ENCODE measurements at regions not wholly inside any gene's neighbourhood (a gene's known extent, or its start where the extent isn't known, plus 50 kb on each side); places are given as distances from the start of the nearest gene placed in this dataset.

DNA sequence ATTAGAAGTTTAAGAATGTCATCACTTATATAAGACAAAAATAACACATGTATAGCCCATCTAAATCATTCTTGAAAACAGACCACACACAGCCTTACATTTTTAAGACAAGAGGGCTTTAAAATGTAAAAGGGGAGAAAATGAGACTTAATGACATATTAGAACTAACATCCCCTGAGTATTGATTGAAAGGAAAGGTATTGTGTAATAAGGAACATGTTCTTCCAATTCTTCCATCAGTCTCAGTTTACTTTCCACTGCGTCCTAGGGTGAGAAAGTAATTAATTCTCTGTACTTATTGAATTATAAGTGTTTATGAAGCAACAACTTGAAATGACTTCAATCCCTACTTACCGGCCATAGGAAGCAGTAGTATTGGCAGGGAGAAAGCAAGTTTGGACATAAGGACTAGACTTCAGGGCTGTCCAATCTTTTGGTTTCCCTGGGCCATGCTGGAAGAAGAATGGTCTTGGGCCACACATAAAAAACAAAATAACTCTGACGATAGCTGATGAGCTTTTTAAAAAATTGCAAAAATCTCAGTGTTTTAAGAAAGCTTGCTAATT, 202.7 kb upstream of the SPRY1 start:
- Histone ChIP-seq H3K9ac (ENCODE audit: low read depth in 1 of 2, low read length in 2 of 2) (no peak overlapping the region), H3K27me3 (ENCODE audit: control insufficient read depth in 2 of 2, insufficient read depth in 2 of 2, low read length in 2 of 2) (no peaks in the 10 kb centered on the region), H3K27ac (ENCODE audit: low read depth in 2 of 2, low read length in 2 of 2) (no peak overlapping the region), H3K4me3 (ENCODE audit: low read length in 2 of 2) (no peak overlapping the region), H3K9me3 (ENCODE audit: control insufficient read depth in 2 of 2, low read length in 2 of 2) (no peaks in the 10 kb centered on the region), H3K36me3 (ENCODE audit: control insufficient read depth in 2 of 2, insufficient read depth in 2 of 2, low read length in 2 of 2) (no peaks in the 10 kb centered on the region), H3K4me1 (ENCODE audit: control insufficient read depth in 2 of 2, insufficient read depth in 2 of 2, low read length in 2 of 2) (no peaks in the 10 kb centered on the region)

DNA sequence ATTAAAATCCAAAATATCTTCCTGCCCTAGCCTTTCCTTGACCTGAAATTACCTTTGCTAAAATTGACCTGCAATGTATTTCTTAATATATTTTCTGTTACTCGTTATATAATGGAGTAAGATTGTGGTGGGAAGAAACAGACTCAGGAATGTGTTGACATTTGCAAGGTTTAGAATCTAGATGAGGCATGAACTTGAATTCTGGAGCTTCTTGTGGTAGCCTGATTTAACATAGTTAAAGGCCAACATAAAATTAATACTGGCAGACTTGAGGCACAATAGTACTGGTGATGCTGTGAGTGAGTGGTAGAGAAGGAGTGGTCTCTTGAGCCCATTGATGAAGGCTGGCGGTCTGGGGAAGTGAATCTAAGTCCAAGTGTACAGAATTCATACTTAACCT, 197.9 kb upstream of the SPRY1 start:
- Histone ChIP-seq H3K4me1 (ENCODE audit: control insufficient read depth in 2 of 2, insufficient read depth in 2 of 2, low read length in 2 of 2) (no peaks in the 10 kb centered on the region), H3K9me3 (ENCODE audit: control insufficient read depth in 2 of 2, low read length in 2 of 2) (no peaks in the 10 kb centered on the region), H3K4me3 (ENCODE audit: low read length in 2 of 2) (no peak overlapping the region), H3K27ac (ENCODE audit: low read depth in 2 of 2, low read length in 2 of 2) (no peak overlapping the region), H3K27me3 (ENCODE audit: control insufficient read depth in 2 of 2, insufficient read depth in 2 of 2, low read length in 2 of 2) (no peaks in the 10 kb centered on the region), H3K9ac (ENCODE audit: low read depth in 1 of 2, low read length in 2 of 2) (no peak overlapping the region), H3K36me3 (ENCODE audit: control insufficient read depth in 2 of 2, insufficient read depth in 2 of 2, low read length in 2 of 2) (no peaks in the 10 kb centered on the region)

GRCh38 chr4:123200051-123200940, 196.3 kb upstream of the SPRY1 start:
- Histone ChIP-seq H3K27ac (ENCODE audit: low read depth in 2 of 2, low read length in 2 of 2) (no peak overlapping the region), H3K9me3 (ENCODE audit: control insufficient read depth in 2 of 2, low read length in 2 of 2) (no peaks in the 10 kb centered on the region), H3K36me3 (ENCODE audit: control insufficient read depth in 2 of 2, insufficient read depth in 2 of 2, low read length in 2 of 2) (no peaks in the 10 kb centered on the region), H3K27me3 (ENCODE audit: control insufficient read depth in 2 of 2, insufficient read depth in 2 of 2, low read length in 2 of 2) (no peaks in the 10 kb centered on the region), H3K4me1 (ENCODE audit: control insufficient read depth in 2 of 2, insufficient read depth in 2 of 2, low read length in 2 of 2) (no peaks in the 10 kb centered on the region), H3K9ac (ENCODE audit: low read depth in 1 of 2, low read length in 2 of 2) (no peak overlapping the region), H3K4me3 (ENCODE audit: low read length in 2 of 2) (no peak overlapping the region)

DNA sequence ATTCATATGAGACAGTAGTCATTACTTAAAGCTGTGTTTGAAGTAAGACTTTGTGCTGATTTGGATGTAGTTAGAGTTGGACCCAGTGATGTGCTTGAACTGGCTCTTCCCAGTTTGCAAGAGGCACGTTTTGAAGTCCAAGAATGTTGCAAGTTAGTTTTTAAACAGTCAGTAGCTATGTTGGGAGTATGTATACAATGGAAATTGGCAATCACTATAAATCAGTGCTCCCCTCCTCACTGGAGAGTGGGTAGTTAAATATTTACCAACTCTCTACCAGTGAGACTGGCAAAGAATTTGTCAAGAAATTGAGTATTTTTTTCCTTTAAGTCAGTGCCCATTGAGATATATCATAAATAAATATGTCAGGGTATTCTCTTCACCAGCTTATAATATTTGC, 191.9 kb upstream of the SPRY1 start:
- Histone ChIP-seq H3K27me3 (ENCODE audit: control insufficient read depth in 2 of 2, insufficient read depth in 2 of 2, low read length in 2 of 2) (no peaks in the 10 kb centered on the region), H3K9ac (ENCODE audit: low read depth in 1 of 2, low read length in 2 of 2) (no peak overlapping the region), H3K4me1 (ENCODE audit: control insufficient read depth in 2 of 2, insufficient read depth in 2 of 2, low read length in 2 of 2) (no peaks in the 10 kb centered on the region), H3K36me3 (ENCODE audit: control insufficient read depth in 2 of 2, insufficient read depth in 2 of 2, low read length in 2 of 2) (no peaks in the 10 kb centered on the region), H3K9me3 (ENCODE audit: control insufficient read depth in 2 of 2, low read length in 2 of 2) (no peaks in the 10 kb centered on the region), H3K4me3 (ENCODE audit: low read length in 2 of 2) (no peak overlapping the region), H3K27ac (ENCODE audit: low read depth in 2 of 2, low read length in 2 of 2) (no peak overlapping the region)

- H3K9ac ChIP-seq (ENCODE audit: low read depth in 1 of 2, low read length in 2 of 2), result no peak overlapping the region
- no peak overlapping the region for H3K27ac ChIP-seq (ENCODE audit: low read depth in 2 of 2, low read length in 2 of 2)
- no peaks in the 10 kb centered on the region for H3K4me1 ChIP-seq (ENCODE audit: control insufficient read depth in 2 of 2, insufficient read depth in 2 of 2, low read length in 2 of 2)
- H3K9me3 ChIP-seq (ENCODE audit: control insufficient read depth in 2 of 2, low read length in 2 of 2), result no peaks in the 10 kb centered on the region
- no peaks in the 10 kb centered on the region for H3K27me3 ChIP-seq (ENCODE audit: control insufficient read depth in 2 of 2, insufficient read depth in 2 of 2, low read length in 2 of 2)
- no peaks in the 10 kb centered on the region for H3K36me3 ChIP-seq (ENCODE audit: control insufficient read depth in 2 of 2, insufficient read depth in 2 of 2, low read length in 2 of 2)
- H3K4me3 ChIP-seq (ENCODE audit: low read length in 2 of 2), result no peak overlapping the region
Observed at GRCh38 chr4:123206016-123206415, 190.6 kb upstream of the SPRY1 start.

- H3K27me3 ChIP-seq (ENCODE audit: control insufficient read depth in 2 of 2, insufficient read depth in 2 of 2, low read length in 2 of 2), result no peaks in the 10 kb centered on the region
- no peaks in the 10 kb centered on the region for H3K36me3 ChIP-seq (ENCODE audit: control insufficient read depth in 2 of 2, insufficient read depth in 2 of 2, low read length in 2 of 2)
Observed at GRCh38 chr4:123209436-123209835, 187.2 kb upstream of the SPRY1 start.

DNA sequence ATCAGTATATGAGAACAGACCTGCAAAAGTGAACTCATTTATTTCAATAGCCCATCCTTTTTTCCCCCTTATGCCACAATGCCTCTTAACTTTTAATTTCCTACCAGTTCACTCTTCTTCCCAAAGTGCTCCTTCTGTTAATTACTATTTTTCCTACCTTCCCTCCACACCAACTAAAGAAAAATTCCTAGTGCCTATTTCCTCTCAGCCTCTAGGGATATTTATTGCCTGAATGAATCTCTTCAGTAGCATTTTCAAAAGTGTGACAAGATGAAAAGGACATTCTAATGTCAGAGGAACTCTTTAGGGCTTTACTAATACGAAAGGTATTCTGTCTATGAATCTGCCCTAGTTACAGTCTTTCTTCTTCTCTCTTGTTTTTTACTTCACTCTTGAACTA, 181.1 kb upstream of the SPRY1 start:
- Histone ChIP-seq H3K4me3 (ENCODE audit: low read length in 2 of 2) (no peak overlapping the region), H3K27me3 (ENCODE audit: control insufficient read depth in 2 of 2, insufficient read depth in 2 of 2, low read length in 2 of 2) (no peaks in the 10 kb centered on the region), H3K9ac (ENCODE audit: low read depth in 1 of 2, low read length in 2 of 2) (no peak overlapping the region), H3K4me1 (ENCODE audit: control insufficient read depth in 2 of 2, insufficient read depth in 2 of 2, low read length in 2 of 2) (no peaks in the 10 kb centered on the region), H3K36me3 (ENCODE audit: control insufficient read depth in 2 of 2, insufficient read depth in 2 of 2, low read length in 2 of 2) (no peaks in the 10 kb centered on the region), H3K27ac (ENCODE audit: low read depth in 2 of 2, low read length in 2 of 2) (no peak overlapping the region), H3K9me3 (ENCODE audit: control insufficient read depth in 2 of 2, low read length in 2 of 2) (no peaks in the 10 kb centered on the region)

More at GRCh38 chr4:123209436-123209835, 187.2 kb upstream of the SPRY1 start:
- H3K9ac ChIP-seq (ENCODE audit: low read depth in 1 of 2, low read length in 2 of 2), result no peak overlapping the region
- H3K9me3 ChIP-seq (ENCODE audit: control insufficient read depth in 2 of 2, low read length in 2 of 2), result no peaks in the 10 kb centered on the region
- H3K27ac ChIP-seq (ENCODE audit: low read depth in 2 of 2, low read length in 2 of 2), result no peak overlapping the region
- H3K4me1 ChIP-seq (ENCODE audit: control insufficient read depth in 2 of 2, insufficient read depth in 2 of 2, low read length in 2 of 2), result no peaks in the 10 kb centered on the region
- H3K4me3 ChIP-seq (ENCODE audit: low read length in 2 of 2), result no peak overlapping the region

DNA sequence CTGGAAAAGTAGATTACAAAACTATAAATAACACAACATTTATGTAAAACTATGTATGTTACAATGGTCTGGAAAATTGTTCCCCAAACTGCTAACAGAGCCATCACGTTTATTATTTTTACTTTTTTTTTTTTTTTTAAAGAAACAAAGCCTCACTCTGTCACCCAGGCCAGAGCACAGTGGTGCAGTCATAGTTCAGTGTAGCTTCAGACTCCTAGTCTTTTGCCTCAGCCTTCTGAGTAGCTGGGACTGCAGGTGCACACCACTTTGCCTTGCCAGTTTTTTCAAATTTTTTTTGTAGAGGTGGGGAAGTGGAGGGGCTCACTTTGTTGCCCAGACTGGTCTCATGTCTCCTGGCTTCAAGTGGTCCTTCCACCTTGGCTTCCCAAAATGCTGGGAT, 180.1 kb upstream of the SPRY1 start:
- Histone ChIP-seq H3K9me3 (ENCODE audit: control insufficient read depth in 2 of 2, low read length in 2 of 2) (no peaks in the 10 kb centered on the region), H3K9ac (ENCODE audit: low read depth in 1 of 2, low read length in 2 of 2) (no peak overlapping the region), H3K4me3 (ENCODE audit: low read length in 2 of 2) (no peak overlapping the region), H3K36me3 (ENCODE audit: control insufficient read depth in 2 of 2, insufficient read depth in 2 of 2, low read length in 2 of 2) (no peaks in the 10 kb centered on the region), H3K4me1 (ENCODE audit: control insufficient read depth in 2 of 2, insufficient read depth in 2 of 2, low read length in 2 of 2) (no peaks in the 10 kb centered on the region), H3K27me3 (ENCODE audit: control insufficient read depth in 2 of 2, insufficient read depth in 2 of 2, low read length in 2 of 2) (no peaks in the 10 kb centered on the region), H3K27ac (ENCODE audit: low read depth in 2 of 2, low read length in 2 of 2) (no peak overlapping the region)

DNA sequence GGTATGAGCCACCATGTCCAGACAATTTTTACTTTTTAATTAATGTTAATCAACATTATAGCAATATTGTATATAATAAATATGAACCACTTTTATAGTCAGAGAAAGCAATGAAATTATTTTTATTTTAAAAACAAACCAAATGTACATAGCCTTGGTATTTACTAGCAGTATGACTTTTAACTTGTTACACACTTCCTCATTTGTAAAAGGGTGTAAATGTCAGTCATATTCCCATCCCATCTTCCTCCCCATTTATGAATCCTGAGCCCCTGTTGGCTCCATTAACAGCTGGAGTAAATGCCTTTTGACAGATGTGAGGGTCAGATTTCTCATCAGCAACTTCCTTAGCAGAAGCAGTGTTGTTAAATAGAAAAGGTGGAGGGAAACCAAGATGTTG, 179.6 kb upstream of the SPRY1 start:
- Histone ChIP-seq H3K4me1 (ENCODE audit: control insufficient read depth in 2 of 2, insufficient read depth in 2 of 2, low read length in 2 of 2) (no peaks in the 10 kb centered on the region), H3K4me3 (ENCODE audit: low read length in 2 of 2) (no peak overlapping the region)

GRCh38 chr4:123217664-123218063, 178.9 kb upstream of the SPRY1 start:
- H3K27me3 ChIP-seq (ENCODE audit: control insufficient read depth in 2 of 2, insufficient read depth in 2 of 2, low read length in 2 of 2), result no peaks in the 10 kb centered on the region
- H3K4me1 ChIP-seq (ENCODE audit: control insufficient read depth in 2 of 2, insufficient read depth in 2 of 2, low read length in 2 of 2), result no peaks in the 10 kb centered on the region
- H3K9me3 ChIP-seq (ENCODE audit: control insufficient read depth in 2 of 2, low read length in 2 of 2), result no peaks in the 10 kb centered on the region
- H3K27ac ChIP-seq (ENCODE audit: low read depth in 2 of 2, low read length in 2 of 2), result no peak overlapping the region
- H3K9ac ChIP-seq (ENCODE audit: low read depth in 1 of 2, low read length in 2 of 2), result no peak overlapping the region
- no peak overlapping the region for H3K4me3 ChIP-seq (ENCODE audit: low read length in 2 of 2)
- no peaks in the 10 kb centered on the region for H3K36me3 ChIP-seq (ENCODE audit: control insufficient read depth in 2 of 2, insufficient read depth in 2 of 2, low read length in 2 of 2)

More for the DNA sequence above, 179.6 kb upstream of the SPRY1 start:
- H3K9ac ChIP-seq (ENCODE audit: low read depth in 1 of 2, low read length in 2 of 2), result no peak overlapping the region
- no peaks in the 10 kb centered on the region for H3K9me3 ChIP-seq (ENCODE audit: control insufficient read depth in 2 of 2, low read length in 2 of 2)
- H3K27ac ChIP-seq (ENCODE audit: low read depth in 2 of 2, low read length in 2 of 2), result no peak overlapping the region
- H3K36me3 ChIP-seq (ENCODE audit: control insufficient read depth in 2 of 2, insufficient read depth in 2 of 2, low read length in 2 of 2), result no peaks in the 10 kb centered on the region
- H3K27me3 ChIP-seq (ENCODE audit: control insufficient read depth in 2 of 2, insufficient read depth in 2 of 2, low read length in 2 of 2), result no peaks in the 10 kb centered on the region
